ENCODE measurements at regions not wholly inside any gene's neighbourhood (a gene's known extent, or its start where the extent isn't known, plus 50 kb on each side); places are given as distances from the start of the nearest gene placed in this dataset.
"Not testable (repeated sequence)": the region's sequence is repeated elsewhere in the genome, so short reads cannot be mapped to it uniquely, and the experiment has no call there.

DNA sequence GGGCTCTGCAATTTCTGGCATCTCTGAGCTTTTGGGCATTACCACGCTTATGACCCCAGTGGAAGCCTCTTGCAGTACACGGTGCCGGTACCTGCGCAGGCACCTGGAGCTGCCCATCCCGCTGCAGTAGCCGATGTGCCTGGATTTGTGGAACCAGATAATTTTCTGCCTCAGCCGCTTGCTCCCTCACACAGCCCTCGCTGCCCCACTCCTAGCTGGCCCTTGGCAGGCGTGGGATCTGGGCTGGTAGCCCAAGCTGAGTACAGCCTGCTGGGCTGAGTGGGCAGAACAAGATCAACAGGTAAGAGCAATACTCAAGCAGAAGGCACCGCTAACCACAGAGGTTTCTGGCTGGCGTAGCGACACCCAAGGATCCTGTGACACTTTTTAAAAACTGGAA lies 1808.8 kb upstream of the ACO1 start:
- H3K36me3 ChIP-seq (ENCODE audit: insufficient read depth, low read length): no peaks in the 10 kb centered on the region
- no peaks in the 10 kb centered on the region for H3K4me1 ChIP-seq (ENCODE audit: insufficient read depth, low read length)
- no peaks in the 10 kb centered on the region for H3K9me3 ChIP-seq (ENCODE audit: control insufficient read depth, insufficient read depth, low read length)
- H3K9ac ChIP-seq (ENCODE audit: low read depth, low read length): no peak overlapping the region

DNA sequence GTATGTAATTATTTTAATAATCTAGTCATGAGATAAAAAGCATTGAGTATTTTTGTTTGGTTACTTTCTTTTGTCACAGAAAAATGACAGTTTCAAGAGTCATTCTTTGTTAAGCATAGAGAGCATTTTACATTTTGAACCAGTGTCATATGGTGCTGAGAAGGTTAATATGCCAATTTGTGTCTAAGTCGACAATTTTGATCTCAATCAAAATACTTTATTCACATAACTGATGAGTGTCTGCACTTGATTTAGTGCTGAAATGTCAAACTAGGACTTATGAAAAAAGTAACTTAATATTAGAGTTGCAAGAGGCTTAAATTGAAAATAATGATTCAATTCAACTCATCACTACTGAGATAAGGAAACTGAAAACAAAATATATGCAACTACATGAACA lies 1804.6 kb upstream of the ACO1 start:
- no peak overlapping the region for H3K9ac ChIP-seq (ENCODE audit: low read depth, low read length)
- H3K36me3 ChIP-seq (ENCODE audit: insufficient read depth, low read length): no peaks in the 10 kb centered on the region
- H3K9me3 ChIP-seq (ENCODE audit: control insufficient read depth, insufficient read depth, low read length): no peaks in the 10 kb centered on the region
- H3K4me1 ChIP-seq (ENCODE audit: insufficient read depth, low read length): no peaks in the 10 kb centered on the region

DNA sequence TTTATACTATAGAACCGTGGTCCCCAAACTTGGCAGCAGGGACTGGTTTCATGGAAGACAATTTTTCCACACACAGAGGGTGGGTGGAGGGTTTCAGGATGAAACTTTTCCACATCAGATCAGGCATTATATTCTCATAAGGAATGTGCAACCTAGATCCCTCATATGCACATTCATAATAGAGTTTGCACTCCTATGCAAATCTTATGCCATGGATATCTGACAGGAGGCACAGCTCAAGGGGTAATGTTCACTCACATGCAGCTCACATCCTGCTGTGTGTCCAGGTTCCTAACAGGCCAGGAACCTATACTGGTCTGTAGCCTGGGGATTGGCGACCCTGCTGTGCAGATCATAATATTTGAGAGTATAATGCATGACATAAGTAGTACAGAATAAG lies 1802.2 kb upstream of the ACO1 start:
- Histone ChIP-seq H3K4me1 (ENCODE audit: insufficient read depth, low read length) (no peaks in the 10 kb centered on the region), H3K9ac (ENCODE audit: low read depth, low read length) (no peak overlapping the region), H3K9me3 (ENCODE audit: control insufficient read depth, insufficient read depth, low read length) (no peaks in the 10 kb centered on the region), H3K36me3 (ENCODE audit: insufficient read depth, low read length) (no peaks in the 10 kb centered on the region)

DNA sequence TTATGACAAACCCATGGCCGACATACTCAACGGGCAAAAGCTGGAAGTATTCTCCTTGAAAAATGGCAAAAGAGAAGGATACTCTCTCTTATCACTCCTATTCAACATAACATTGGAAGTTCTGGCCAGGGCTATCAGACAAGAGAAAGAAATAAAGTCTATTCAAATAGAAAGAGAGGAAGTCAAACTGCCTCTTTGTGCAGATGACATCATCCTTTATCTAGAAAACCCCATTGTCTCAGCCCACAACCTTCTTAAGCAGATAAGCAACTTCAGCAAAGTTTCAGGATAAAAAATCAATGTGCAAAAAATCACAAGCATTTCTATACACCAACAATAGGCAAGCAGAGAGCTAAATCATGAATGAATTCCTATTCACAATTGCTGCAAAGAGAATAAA lies 1799.9 kb upstream of the ACO1 start:
- Histone ChIP-seq H3K36me3 (ENCODE audit: insufficient read depth, low read length) (no peaks in the 10 kb centered on the region), H3K9me3 (ENCODE audit: control insufficient read depth, insufficient read depth, low read length) (no peaks in the 10 kb centered on the region), H3K9ac (ENCODE audit: low read depth, low read length) (no peak overlapping the region), H3K4me1 (ENCODE audit: insufficient read depth, low read length) (no peaks in the 10 kb centered on the region)

DNA sequence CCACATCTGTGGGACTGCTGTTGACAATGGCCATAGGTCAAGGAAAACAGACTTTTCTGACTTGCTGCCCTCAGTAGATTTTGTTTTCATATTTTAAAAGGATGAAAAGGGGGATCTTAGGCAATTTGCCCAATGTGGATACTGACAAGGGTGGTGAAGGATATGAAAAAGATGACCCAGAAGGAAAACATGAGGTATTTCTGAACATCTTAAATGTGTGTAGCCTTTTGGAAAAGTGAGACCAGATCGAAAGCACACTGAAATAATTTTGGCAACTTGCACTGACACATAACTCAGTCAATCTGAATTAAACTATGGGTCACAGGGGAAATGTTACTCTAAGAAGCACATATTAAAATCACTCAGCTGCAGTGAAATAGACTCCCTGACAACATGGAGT lies 1793.0 kb upstream of the ACO1 start:
- no peak overlapping the region for H3K9ac ChIP-seq (ENCODE audit: low read depth, low read length)
- no peaks in the 10 kb centered on the region for H3K4me1 ChIP-seq (ENCODE audit: insufficient read depth, low read length)
- H3K9me3 ChIP-seq (ENCODE audit: control insufficient read depth, insufficient read depth, low read length): no peaks in the 10 kb centered on the region
- H3K36me3 ChIP-seq (ENCODE audit: insufficient read depth, low read length): no peaks in the 10 kb centered on the region

DNA sequence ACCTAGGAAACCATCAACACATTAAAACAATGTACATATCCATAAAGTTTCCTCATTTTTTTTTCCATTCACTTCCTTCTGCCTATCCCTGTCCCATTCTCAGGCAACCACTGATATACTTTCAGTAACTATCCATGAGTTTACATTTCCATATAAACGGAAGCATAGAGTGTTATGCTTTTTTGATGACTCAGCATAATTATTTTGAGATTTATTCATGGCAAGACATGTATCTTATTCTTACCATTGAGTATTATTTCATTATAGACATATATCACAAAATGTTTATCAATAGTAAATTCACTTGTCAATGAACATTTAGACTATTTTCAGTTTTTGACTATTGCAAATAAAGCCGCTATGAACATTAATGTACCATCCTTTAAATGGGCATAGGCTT lies 1786.8 kb upstream of the ACO1 start:
- Histone ChIP-seq H3K36me3 (ENCODE audit: insufficient read depth, low read length) (no peaks in the 10 kb centered on the region), H3K4me1 (ENCODE audit: insufficient read depth, low read length) (no peaks in the 10 kb centered on the region), H3K9me3 (ENCODE audit: control insufficient read depth, insufficient read depth, low read length) (no peaks in the 10 kb centered on the region)

DNA sequence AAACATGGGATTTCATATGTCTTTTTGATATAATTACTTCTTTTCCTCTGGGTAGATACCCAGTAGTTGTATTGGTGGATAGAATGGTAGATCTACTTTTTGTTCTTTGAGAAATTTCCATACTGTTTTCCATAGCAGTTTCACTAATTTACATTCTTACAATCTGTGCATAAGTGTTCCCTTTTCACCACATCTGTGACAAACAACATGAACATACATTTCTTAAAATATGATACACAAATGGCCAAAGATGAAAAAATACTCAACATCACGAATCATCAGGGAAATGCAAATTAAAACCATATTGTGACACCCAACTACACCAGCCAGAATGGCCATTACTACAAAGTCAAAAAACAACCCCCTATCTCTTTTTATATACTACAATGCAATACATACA lies 1778.5 kb upstream of the ACO1 start:
- no peaks in the 10 kb centered on the region for H3K36me3 ChIP-seq (ENCODE audit: insufficient read depth, low read length)
- H3K9me3 ChIP-seq (ENCODE audit: control insufficient read depth, insufficient read depth, low read length): no peaks in the 10 kb centered on the region
- no peaks in the 10 kb centered on the region for H3K4me1 ChIP-seq (ENCODE audit: insufficient read depth, low read length)
- H3K9ac ChIP-seq (ENCODE audit: low read depth, low read length): no peak overlapping the region

More for the DNA sequence above, 1786.8 kb upstream of the ACO1 start:
- H3K9ac ChIP-seq (ENCODE audit: low read depth, low read length): no peak overlapping the region

DNA sequence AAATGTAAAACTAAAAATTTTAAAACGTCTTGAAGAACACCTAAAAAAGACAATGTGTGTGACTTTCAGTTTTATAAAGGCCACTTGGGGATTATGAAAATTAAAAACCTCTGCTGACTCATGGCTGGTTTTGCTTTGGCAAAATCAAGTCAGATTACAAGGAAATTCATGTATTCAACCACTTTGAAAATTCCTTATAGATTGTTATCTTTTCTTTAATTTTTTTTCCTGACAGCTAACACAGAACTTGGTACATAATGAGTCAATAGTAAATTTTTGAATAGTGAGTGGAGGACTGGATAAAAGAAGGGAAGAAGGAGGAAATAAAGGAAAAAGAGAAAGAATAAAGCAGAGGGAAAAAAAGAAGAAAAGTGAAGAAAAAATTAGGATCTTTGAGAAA lies 1774.7 kb upstream of the ACO1 start:
- H3K9me3 ChIP-seq (ENCODE audit: control insufficient read depth, insufficient read depth, low read length): no peaks in the 10 kb centered on the region
- H3K4me1 ChIP-seq (ENCODE audit: insufficient read depth, low read length): no peaks in the 10 kb centered on the region
- H3K9ac ChIP-seq (ENCODE audit: low read depth, low read length): no peak overlapping the region
- no peaks in the 10 kb centered on the region for H3K36me3 ChIP-seq (ENCODE audit: insufficient read depth, low read length)

DNA sequence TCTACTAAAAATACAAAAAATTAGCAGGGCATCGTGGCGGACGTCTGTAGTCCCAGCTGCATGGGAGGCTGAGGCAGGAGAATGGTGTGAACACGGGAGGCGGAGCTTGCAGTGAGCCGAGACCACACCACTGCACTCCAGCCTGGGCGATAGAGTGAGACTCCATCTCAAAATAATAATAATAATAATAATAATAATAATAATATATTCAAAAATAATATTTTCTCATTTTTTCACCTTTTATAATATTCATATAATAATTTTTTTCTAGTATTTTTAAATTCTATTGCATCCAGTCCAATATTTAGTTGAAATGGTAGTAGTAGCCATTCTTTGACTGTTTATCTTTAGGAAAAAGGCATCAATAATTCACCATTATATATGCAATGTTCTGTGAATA lies 1767.7 kb upstream of the ACO1 start:
- H3K36me3 ChIP-seq (ENCODE audit: insufficient read depth, low read length); H3K9ac ChIP-seq (ENCODE audit: low read depth, low read length); H3K9me3 ChIP-seq (ENCODE audit: control insufficient read depth, insufficient read depth, low read length); H3K4me1 ChIP-seq (ENCODE audit: insufficient read depth, low read length): not testable (repeated sequence)

DNA sequence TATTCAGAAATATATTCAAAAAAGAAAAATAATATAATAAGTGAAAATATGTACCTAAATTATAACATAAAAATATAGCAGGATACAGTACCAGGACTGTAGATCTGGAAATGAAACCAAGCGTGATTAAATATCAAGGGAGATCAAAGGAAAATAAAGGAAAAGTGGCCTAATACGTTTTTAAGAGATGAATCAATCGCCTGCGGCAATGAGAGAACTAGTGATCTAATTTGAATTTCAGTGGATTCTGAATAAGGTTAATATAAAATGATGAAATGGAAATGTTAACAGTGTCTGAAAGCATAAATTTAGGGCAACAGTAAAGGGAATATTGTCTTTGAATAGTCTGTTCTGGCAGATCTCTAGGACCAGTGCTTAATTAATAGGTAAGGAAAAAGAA lies 1761.9 kb upstream of the ACO1 start:
- no peaks in the 10 kb centered on the region for H3K9me3 ChIP-seq (ENCODE audit: control insufficient read depth, insufficient read depth, low read length)
- H3K4me1 ChIP-seq (ENCODE audit: insufficient read depth, low read length): no peaks in the 10 kb centered on the region
- H3K36me3 ChIP-seq (ENCODE audit: insufficient read depth, low read length): no peaks in the 10 kb centered on the region
- H3K9ac ChIP-seq (ENCODE audit: low read depth, low read length): no peak overlapping the region

DNA sequence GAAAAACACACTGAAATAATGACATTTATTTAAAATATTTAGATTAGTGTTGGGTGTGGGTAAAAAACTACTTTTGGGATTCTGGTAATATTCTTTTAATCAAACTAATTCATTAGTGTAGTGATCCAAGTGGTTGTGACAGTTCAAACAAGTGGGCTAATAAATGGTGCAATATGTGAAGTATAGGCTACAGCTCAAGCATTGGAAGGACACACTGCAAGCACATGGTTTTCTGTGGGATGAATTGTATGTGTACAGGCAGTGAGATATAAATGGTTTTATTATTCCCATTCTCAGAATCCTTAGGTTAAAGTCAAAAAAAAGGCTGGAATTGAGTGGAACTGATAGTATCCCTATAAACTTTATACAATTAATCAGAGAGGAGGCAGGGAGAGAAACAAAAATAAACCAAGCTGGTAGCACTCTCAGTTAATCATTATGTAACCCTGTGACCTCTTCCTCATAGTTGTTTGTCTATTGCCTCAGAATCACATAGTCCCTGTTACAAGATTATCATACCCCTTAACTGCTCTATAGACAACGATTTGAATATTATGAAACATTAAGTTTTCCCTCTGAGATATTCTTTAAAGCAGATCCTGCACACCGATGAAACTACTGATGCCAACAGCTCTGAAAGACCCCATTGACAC lies 1755.4 kb upstream of the ACO1 start:
- H3K36me3 ChIP-seq (ENCODE audit: insufficient read depth, low read length): no peaks in the 10 kb centered on the region
- no peaks in the 10 kb centered on the region for H3K9me3 ChIP-seq (ENCODE audit: control insufficient read depth, insufficient read depth, low read length)
- no peak overlapping the region for H3K9ac ChIP-seq (ENCODE audit: low read depth, low read length)

DNA sequence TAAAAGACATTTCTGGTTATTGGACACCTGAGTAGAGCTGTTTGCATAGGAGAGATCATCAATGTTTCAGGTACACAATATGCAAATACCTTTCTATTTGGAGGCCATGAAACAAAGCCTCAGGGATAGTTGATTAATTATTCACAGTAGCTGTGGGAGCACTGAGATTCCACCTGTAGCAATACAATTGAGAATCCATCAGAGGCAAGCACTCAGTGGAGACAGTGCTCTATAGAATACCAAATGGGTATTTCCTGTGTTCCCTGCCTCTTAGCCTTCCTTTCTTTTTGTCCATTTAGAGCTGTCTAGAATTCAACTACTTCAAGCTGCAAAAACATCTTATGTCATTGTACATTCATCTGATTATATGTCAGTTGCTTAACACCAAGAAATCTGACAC lies 1754.0 kb upstream of the ACO1 start:
- peaks cover 7% of the 10 kb centered on the region; the same call in 1 of the 2 replicates for H3K4me1 ChIP-seq (ENCODE audit: insufficient read depth, low read length)
- no peak overlapping the region for H3K9ac ChIP-seq (ENCODE audit: low read depth, low read length)
- H3K9me3 ChIP-seq (ENCODE audit: control insufficient read depth, insufficient read depth, low read length): no peaks in the 10 kb centered on the region

More for the DNA sequence above, 1755.4 kb upstream of the ACO1 start:
- H3K4me1 ChIP-seq (ENCODE audit: insufficient read depth, low read length): peaks cover 7% of the 10 kb centered on the region; the same call in 1 of the 2 replicates

DNA sequence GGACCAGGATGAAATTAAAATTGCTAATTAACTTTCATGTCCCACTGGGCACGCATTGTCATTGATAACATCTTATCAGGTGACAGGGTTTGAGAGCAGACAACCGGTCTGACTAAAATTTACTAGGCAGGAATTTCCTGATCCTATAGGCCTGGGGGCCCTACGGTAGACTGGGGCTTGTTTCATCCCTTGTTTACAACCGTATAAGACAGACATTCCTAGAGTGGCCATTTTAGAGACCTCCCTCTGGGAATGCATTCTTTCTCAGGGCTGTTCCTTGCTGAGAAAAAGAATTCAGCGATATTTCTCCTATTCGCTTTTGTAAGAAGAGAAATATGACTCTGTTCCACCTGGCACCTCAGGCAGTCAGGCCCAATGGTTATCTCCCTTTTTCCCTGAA lies 1737.8 kb upstream of the ACO1 start:
- not testable (repeated sequence) for H3K9me3 ChIP-seq (ENCODE audit: control insufficient read depth, insufficient read depth, low read length); H3K4me1 ChIP-seq (ENCODE audit: insufficient read depth, low read length); H3K36me3 ChIP-seq (ENCODE audit: insufficient read depth, low read length)

More for the DNA sequence above, 1754.0 kb upstream of the ACO1 start:
- no peaks in the 10 kb centered on the region for H3K36me3 ChIP-seq (ENCODE audit: insufficient read depth, low read length)

DNA sequence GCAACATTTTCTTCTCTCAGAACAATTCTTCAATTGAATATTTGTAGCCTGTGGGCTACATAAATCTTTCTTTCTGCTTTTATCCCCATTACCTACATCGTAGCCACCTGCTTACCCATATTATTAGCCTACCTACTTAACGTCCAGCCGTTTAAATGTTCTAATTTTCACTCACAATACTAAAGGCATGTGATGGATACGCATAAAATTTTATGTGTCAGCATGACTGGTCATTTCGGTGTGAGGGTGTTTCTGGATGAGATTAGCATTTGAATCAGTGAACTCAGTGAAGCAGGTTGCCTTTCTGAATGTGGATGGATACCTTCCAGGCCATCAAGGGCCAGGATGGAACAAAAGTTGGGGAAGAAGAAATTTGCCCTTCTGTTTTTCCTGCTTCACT lies 1722.5 kb upstream of the ACO1 start:
- no peaks in the 10 kb centered on the region for H3K36me3 ChIP-seq (ENCODE audit: insufficient read depth, low read length)
- no peaks in the 10 kb centered on the region; the same call in 1 of the 2 replicates for H3K4me1 ChIP-seq (ENCODE audit: insufficient read depth, low read length)
- no peaks in the 10 kb centered on the region for H3K9me3 ChIP-seq (ENCODE audit: control insufficient read depth, insufficient read depth, low read length)
- no peak overlapping the region for H3K9ac ChIP-seq (ENCODE audit: low read depth, low read length)

More for the DNA sequence above, 1737.8 kb upstream of the ACO1 start:
- H3K9ac ChIP-seq (ENCODE audit: low read depth, low read length): not testable (repeated sequence)

DNA sequence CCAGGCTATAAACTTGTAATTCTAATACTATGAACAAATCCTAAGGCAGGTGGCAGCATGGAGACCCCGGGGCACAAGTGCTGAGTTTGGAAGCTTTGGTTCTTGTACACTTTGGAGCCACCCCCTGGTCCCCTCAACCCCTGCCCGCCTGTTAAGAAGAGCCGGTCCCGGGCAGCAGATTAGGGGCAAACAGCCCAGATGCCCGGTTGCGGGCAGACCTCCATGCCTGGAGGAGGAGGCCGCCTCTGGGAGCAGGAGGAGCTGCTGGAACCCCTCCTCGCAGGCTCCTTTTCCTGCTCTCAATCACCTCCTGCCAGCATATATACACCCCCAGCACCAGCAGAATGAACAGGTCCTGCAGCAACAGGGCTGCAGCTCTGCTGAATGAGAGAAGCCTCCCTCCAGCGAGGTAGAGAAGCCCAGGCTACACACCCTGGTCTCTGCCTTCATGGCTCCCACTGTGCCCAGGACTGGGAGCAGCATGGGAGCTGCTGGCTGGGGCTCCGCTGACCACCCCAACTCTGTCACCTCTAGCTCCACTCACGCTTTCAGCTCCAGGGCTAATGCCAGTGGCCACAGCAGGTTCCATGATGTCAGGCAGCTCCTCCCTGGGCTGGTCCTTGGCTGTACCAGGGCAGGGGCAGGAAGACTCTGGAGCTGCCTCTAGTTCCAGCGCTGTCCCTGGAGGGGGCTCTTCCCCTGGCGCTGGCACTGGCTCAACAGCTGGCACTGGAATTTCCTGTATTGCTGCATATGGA lies 1713.5 kb upstream of the ACO1 start:
- Histone ChIP-seq H3K4me1 (ENCODE audit: insufficient read depth, low read length) (no peaks in the 10 kb centered on the region), H3K36me3 (ENCODE audit: insufficient read depth, low read length) (no peaks in the 10 kb centered on the region), H3K9ac (ENCODE audit: low read depth, low read length) (no peak overlapping the region), H3K9me3 (ENCODE audit: control insufficient read depth, insufficient read depth, low read length) (no peaks in the 10 kb centered on the region)
